GF-D8 (cell line): ENCODE measurements at regions not wholly inside any gene's neighbourhood (a gene's known extent, or its start where the extent isn't known, plus 50 kb on each side); places are given as distances from the start of the nearest gene placed in this dataset.

Source experiments
- DNase-seq: peaks from one replicate; lab custom pipeline; 2025; lab: John Stamatoyannopoulos, UW

DNA sequence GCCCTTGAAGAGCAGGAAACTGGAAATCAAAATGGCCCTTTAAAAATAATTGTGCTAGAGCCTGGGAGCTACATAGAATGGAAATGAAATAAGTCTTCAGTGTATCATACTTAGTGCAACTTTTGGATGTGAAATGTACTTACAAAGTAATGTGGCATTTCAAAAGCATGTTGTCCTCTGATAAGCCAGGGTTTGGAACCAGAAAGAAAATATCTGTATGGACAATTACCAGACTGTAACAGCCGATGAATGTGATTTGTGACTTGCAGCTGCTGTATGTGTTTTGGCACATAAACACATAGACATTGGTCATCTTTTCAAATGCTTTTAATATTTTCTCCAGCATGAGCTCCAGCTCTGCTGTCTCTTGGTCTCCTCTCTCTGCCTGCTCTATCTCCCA, 546.4 kb downstream of the OMA1 start:
- DNase-seq, result no peak

DNA sequence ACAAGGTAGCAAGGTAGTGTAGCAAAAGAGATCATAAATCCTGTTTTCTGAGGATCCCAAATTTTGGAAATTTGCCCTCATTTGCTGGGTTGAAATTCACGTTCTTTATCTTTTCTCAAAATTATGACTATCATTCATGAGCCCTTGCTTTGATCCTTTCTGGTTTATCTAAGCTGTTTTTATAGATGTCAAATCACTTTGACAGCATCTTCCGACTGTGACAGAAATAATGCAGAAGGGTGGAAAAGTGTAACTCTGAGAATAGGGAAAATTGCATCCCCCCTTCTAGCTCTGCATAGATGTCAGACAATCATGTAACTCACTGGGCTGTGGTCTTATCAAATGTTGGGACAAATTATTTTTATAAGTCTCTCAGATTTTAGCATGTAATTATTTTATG, 550.1 kb downstream of the OMA1 start:
- no peak for DNase-seq

DNA sequence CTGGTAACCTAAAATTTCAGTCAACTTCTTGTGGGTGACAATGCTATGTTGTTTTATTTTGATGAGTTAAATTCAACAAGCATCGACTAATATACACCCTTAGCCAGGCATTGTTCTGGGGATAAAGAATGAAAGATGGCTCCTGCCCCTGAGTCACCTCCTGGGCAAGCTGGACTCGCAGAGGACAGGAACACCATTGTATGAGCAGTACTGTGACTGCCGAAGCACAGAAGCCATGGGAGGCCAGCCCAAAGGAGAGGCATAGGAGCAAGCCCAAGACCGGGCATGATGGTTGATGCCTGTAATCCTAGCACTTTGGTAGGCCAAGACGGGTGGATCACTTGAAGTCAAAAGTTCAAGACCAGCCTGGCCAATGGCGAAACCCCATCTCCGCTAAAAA, 555.2 kb downstream of the OMA1 start:
- DNase-seq, result no peak

DNA sequence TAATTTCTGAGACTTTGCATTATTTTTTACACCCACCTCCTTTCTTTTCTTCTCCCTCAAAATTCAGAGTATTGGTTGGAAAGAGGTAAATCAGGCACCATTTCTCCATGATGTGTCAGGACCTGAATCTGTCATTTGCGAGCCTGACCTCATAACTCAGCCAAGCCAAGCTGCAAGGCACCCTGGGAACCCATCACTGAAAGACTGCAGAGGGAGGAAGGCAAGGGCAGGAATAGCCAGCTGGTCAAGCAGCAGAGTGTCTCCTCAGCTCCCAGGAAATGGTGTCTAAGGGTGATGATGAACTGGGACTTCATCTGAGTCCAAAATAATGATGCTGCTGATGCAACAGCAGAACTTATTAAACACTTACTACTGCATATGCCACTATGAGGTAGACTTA, 556.6 kb downstream of the OMA1 start:
- no peak for DNase-seq

DNA sequence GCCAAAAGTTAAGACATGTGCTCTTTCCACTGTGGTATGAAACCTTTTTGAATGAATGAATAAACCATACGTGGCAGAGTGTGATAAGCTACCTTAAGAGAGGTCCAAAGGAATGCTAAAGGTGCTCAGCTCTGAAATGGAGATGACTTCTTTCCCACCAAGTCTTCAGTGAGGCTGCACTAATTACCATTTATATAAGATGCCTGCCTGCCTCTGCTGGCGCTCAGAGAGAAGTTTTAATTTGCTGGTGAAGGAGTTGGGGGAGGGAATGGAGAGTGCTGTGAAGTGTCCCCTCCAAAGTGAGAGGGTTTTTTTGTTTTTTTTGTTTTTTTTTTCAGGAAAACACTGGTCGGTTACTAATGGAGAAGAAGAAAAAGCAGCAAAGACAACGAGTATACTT, 559.0 kb downstream of the OMA1 start:
- no peak for DNase-seq

DNA sequence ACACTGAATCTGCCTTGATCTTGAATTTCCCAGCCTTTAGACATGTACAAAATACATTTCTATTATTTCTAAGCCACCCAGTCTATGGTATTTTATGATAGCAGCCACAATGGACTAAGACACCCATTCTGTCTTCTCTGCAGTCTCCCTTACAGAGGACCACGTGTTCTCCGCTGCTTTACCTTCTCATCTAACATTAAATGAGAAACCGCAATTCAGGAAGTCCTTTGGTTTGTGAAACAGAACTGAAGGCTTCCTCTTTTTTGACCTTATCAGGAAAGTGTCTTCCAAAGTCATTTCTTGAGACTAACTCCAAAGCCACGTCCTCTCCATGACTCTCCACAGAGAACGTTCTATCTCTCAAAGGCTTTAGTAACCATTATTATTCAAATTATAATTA, 560.1 kb downstream of the OMA1 start:
- DNase-seq, result peak; percentile 53

DNA sequence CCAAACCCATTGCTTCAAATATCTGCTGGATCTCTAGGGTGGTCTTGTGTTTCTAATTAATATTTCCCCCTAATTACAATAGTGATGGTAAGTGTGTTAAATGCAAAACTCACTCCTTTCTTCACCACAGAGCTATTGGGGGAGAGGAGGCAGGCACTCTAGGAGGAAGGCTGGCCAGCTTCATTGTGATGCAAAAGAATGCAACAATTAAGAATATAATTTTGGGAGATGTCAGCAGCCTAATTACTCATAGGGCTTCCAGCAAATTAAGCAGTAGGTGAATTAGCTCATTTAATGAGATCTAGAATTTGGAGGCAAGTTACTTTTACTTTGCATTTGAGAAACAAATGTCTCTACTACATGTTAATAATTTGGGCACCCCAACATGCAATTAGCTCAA, 560.4 kb upstream of the DAB1 start:
- DNase-seq, result no peak

DNA sequence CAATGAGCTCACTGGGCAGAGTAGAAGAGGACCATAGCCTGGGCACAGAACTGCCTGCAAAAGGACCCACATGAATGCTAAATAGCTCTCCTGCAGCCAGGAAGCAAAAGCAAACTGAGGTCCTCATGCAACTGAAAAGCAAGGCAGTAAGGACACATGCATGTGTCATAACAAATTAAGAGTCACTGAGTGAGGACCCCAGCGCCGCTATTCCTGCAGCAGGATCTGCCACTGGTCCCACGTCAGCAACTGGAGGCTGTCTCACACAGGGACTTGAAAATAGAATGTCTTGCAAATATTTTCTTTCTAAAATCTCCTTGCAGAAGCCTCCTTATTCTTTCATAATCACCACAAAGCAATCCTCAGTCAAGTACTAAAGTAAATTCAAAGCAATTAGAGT, 559.6 kb upstream of the DAB1 start:
- DNase-seq, result no peak

DNA sequence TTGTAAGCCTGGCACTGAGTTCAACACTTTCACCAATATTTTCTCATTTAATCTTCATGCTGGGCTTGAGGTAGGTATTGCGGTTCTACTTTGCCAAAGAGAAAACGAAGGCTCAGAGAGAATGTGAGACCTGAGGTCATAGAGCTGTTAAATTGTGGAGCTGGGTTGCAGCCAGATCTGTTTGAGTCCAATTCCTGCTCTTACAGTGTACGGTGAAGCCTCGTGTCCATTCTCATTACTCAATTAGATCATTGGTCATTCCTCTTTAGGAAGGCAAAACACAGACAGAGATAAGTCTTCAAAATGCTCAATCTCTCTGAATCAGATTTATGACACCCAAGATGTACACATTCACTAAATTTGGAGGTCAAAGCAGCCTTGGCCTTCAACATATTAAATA, 559.0 kb upstream of the DAB1 start:
- no peak for DNase-seq

DNA sequence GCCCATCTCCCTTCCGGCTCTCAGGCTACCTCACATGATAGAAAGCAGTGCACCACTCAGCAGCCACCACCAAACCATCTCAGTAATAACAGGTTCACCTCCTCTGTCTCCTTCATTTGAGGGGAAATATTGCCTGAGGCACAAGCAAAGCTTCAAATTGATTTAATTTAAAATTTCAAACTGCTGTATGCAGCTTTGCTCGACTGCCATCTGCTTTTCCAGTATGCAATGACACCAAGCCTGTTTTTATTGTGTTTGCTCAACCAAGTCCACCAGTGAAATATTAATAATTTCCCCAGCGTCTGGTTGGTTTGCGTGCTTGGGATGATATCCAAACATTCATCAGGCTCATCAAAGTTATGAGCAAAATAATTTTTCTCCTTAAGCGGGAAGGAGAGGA, 552.4 kb upstream of the DAB1 start:
- DNase-seq, result no peak

DNA sequence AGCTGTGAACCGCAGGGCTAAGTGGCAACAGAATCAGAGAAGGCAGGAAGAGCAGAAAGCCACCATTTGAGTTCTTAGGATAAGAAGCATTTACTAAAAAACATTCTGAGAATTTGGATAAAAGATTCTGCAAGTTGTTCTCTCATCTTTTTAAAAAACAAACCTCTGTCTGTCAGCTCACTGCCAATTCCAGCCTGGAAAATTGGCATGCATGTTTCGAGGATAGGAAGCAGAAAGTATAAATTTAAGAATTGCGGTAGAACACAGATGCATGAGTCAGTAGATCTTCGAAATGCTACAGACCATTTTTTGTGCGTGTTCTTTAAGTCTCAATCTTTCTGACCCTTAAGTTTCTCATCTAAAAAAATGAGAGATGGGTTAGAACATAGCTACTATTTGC, 544.5 kb upstream of the DAB1 start:
- no peak for DNase-seq

DNA sequence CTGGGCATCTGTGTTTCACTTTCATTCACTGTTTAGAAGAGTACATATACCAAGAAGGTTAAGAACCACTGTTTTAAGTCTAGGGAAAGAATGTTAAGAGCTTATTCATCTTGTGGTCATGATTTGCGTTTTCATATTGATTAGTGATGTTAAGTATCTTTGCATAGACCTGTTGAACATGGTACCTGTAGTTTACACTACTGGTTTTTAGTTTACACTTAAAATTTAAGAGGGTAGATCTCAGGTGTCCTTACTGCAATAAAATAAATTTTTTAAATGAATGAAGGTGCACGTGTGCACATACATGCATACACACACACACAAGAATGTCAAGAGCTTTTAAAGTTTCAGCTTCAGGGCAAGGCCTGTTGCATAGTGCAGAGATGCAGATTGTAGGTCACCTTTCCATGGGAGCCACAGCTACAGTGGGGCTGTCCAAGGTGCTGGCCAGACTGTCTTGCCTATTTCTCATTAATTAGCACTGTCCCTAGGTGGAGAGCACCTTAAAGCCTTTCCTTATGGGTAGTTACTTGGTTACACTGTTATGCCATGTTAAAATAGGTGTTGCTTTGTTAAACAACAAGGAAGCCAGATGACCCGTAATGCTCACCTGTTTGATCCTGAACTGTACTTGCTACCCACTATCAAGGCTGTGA, 543.0 kb upstream of the DAB1 start:
- no peak for DNase-seq

DNA sequence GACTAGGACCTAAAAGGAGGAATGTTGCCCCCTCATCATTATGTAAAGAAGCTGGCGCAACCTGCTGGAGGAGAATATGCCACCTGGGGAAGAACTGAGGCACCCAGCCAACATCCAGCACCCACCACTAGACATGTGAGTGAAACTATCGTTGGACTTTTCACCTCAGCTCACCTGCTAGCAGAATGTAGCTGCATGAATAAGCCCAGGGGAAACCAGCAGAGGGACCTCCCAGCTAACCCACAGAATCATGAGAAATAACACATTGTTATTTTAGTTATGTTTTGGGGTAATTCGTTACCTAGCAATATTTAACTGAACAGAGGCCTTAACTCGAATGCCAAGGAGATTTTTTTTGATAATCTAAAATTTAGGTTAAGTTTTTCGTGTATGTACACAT, 542.5 kb upstream of the DAB1 start:
- no peak for DNase-seq

DNA sequence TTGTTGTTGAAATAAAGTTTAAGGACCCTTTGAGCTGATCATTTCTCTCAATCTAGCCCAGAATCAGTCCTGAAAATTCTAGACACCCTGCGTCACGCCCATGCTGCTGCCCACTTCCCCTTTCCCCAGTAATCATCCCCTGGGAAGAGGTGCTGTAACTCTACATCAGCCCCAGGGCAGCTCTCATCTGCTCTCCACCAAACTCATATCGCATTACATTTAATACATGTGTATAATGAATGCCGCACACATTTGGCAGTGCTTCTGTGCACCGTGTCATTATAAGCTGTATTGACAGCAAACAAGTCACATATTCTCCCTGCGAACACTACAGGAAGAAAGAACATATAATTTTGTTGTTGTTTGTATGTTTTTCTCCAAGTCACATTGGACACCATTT, 539.7 kb upstream of the DAB1 start:
- no peak for DNase-seq

DNA sequence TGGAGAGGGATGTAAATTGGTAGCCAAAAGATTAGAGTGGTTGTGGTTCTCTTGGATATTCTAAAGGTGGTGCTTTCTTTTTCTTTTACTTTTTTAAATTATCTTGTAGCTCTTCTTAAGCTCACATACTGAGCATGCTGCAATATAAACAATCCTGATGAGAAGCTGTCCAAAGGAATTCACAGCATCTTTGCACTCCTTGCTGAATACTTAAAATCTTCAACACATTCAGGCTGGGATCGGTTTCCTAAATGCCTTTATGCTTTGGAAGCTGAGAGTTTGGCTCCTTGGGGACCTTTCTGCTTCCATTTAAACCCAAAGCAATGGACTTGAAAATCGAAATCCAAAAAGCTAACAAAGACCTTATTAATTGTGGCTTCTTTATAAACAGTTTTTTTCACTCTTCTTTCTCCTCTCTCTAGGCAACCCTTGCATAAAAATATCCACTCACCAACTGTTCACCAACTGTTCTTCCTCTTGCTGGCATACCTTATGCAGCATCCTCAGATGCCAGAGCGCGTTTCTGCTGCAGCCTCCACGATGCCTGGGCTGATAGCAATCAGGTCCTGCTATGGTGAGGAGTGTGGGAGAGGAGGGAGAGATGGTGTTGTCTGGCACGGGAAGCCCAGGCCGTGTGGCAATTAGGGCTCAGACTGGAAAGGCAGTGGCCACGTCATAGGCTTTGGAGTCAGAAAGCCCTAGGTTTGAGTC, 535.8 kb upstream of the DAB1 start:
- DNase-seq, result no peak

DNA sequence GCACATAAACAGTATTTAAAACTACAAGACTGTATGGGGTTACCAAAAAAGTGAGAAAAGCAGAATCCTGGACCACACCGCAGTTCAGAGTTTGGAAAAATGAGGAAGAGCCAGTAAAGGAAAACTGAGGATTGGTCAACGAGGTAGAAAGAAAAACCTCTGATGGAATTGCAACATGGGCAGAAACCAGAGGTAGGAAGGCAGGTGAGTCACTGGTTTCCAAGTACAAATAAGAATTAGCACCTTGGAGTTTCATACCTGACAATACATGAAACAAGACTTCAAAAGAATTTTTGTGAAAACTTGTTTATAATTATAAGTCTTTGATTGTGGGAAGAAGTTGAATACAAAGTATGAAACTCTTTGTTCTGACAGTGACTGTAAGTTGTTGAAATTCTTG, 533.7 kb upstream of the DAB1 start:
- DNase-seq, result no peak

DNA sequence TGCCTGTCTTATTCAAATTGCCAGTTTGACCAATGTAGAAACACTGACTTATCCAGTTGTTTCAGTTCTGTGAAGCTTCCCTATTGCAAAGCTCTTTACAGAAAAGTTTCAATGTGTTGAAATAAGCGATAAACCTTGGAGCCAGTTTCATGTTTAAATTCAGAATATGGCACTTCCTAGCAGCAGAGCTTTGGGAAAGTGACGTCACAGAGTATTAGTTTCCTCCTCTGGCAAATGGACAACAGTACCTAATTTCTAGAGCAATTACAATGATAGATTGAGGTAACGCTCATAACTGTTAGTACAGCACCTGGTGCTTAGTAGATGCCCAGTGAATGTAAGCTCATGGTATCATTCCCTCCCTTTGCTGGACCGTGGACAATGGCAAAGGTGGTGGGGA, 527.5 kb upstream of the DAB1 start:
- DNase-seq, result no peak

DNA sequence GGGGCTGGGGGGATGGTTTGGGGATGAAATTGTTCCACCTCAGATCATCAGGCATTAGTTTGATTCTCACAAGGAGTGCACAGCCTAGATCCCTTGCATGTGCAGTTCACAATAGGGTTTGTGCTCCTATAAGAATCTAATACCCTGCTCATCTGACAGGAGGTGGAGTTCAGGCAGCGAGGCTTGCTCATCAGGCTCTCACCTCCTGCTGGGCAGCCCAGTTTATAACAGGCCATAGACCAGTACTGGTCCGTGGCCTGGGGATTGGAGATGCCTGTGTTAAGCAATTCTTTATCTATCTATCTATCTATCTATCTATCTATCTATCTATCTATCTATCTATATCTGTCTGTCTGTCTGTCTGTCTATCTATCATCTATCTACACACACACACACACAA, 525.3 kb upstream of the DAB1 start:
- DNase-seq, result no peak

DNA sequence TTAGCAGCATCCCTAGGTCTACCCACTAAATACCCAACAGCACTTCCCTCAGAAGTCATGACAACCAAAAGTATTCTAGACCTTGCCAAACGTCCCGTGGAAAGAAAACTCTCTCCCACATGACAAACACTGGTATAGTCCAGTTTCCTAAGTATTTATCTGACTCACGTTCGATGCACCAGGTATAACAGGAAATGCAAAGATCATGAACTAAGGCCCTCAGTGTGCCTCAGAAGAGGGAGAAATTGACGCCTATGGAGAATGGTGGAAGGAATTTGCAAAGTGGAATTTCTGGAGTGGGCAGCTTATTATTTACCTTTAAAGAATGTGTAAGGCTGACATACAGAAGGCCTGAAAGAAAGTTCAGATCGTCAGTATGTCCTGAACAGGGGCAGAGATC, 523.6 kb upstream of the DAB1 start:
- DNase-seq, result no peak

DNA sequence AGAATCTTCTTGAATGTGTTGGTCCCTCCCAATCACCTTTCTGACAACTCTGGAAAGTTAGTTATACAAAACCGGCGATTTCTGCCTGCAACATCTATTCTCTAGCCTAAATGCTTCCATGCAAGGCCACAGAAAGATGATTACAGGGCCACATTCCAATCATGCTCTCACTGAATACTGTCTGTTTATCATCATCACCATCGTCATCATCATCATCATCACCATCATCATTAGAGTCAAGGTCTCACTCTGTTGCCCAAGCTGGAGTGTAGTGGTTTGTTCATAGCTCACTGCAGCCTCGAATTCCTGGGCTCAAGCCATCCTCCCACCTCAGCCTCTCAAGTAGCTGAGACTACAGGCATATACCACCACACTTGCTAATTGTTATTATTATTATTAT, 521.2 kb upstream of the DAB1 start:
- no peak for DNase-seq

DNA sequence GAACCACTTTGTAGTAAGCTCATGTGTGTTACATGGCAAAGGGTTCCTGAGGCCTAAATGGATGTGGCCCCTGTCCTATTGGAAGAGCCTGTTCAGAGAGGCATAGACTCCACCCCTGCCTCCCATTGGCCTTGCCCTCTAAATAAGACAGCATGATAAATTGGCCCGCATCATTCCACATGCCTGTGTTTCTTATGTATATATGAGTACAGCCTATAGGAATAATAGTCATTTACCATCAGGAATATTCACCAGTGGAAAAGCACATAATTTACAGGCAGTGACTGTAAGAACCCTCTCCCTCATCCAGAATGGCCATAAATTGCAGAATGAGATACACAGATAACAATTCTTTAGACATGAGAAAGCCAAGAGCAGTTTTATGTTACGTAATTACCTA, 519.5 kb upstream of the DAB1 start:
- DNase-seq, result no peak

DNA sequence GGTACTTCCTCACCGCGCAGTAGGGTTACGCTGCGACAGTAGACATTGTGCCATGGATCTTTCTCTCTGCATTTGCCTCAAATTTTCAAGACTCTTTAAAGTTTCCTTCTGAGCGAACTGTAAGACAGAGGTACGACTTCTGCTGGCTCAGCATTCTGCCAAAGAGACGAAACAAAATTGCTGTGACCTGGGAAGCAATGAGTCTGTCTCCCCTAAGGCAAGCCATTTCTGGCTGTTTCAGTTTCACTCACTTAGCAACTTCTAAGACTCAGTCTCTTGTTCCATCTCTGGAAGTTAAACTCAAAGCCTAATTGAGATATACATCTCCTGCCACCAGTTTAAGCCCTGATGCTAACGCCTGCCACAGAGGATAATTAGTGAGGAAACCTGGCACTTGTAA, 510.9 kb upstream of the DAB1 start:
- DNase-seq, result no peak

DNA sequence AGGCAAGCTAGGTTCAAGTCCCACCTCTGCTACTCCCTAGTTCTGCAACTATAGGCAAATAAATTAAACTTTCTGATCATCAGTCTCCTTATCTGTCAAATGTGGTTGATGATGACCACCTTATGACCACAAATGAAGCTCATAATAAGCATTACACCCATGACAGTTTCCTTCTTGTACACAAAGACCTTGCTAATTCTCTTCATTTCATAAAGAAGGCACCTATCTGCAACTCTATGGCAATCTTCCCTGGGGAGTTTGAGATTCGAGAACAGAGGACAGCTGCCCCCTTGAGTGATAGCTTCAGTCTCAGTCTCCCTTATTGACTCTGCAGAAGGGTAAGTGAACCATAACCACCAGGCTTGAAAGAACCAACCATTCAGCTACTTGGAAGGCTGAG, 503.1 kb upstream of the DAB1 start:
- no peak for DNase-seq

DNA sequence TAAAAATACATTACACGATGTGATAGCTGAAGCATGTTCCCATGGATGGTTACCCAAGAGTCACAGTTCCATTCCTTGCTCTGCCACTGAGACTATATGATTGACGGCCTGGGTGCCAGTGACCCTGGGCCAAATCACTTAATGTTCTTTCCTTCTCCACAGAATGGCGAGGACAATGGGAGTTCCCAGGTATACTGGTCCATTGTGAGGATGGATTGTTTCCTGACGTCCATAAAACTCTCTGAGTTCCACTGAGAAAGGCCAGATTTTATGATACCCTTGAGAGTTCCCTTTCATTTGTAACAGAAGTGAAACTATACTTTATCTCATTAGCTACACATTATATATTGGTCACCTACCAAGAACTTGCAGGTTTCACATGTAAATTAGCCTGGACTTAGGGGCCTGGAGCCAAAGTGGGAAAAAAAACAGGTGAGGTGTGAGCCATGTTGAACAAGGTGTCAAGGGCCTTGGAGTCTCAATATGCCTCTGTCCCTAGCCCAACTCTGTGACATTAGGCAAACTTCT, 502.2 kb upstream of the DAB1 start:
- no peak for DNase-seq
